HG03025 (cell line): ENCODE measurements at regions not wholly inside any gene's neighbourhood (a gene's known extent, or its start where the extent isn't known, plus 50 kb on each side); places are given as distances from the start of the nearest gene placed in this dataset.

Experiments
- ATAC-seq: cut with Tn5 transposase; IDR thresholded peaks from one replicate; pipeline ENCODE4 v1.9.1; 2021; ENCODE audit warnings: mild to moderate bottlenecking, moderate library complexity; ENCODE audit not compliant: unreplicated experiment, low FRiP score

DNA sequence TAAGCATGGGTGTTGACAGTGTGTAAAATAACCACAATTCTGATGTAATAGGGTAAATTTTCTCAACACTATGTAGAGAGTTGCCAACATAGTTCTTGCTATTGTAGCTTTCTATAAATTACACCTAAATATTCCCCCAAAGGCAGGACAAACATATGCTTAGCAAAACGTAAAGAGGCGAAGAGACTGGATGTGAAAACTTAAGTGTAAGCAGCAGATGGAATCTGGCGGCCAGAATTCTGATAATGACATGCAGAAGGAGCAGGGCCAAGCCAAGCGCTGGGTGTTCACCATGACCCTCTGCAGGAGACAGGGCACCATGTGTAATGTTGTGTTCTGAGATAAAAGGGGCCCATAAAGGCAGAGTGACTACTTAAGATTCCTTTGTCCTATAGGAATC lies 105.2 kb upstream of the ZNF521 start:
- no peak for ATAC-seq

- ATAC-seq = no peak
Measured at GRCh38 chr18:25456334-25457010, 104.5 kb upstream of the ZNF521 start.

DNA sequence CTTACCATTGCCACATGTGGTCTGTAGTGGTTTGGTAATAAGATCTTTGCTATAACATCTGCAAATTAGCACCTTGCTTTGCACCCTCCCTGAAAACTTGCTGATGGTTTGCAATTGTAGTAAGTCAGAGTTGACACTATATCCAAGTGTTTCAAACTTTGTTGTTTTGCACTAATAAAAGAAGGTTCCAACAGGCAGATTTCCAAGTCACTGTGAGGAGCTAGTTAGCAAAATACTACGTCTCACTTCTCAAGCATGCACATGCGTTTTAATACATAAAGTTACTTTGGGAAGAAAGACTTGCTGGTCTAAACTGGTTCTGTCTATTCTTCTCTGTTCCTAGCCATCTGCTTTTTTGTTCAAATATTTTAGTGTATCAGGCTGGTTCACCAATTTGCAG lies 103.7 kb upstream of the ZNF521 start:
- ATAC-seq = no peak

- no peak for ATAC-seq
Measured at GRCh38 chr18:25455159-25455558, 103.2 kb upstream of the ZNF521 start.

DNA sequence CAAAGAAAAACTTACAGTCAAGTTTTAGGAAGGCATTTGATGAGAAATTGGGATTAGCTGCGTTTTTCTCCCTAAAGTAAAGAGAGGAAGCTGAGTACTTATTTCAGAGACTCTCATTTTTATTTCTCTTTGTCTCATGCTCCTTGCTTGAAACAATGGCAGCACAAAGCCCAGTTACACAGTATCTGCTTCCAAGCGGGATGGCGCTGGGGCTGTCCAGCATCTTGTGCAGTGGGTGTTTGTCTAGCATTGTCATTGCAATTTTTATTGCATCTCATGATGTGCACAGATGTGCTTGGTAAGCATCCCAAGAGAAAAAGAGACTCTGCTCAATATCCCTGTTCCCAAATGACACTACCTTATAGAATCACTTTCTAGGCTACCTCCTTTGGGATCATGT lies 102.8 kb upstream of the ZNF521 start:
- ATAC-seq = no peak

DNA sequence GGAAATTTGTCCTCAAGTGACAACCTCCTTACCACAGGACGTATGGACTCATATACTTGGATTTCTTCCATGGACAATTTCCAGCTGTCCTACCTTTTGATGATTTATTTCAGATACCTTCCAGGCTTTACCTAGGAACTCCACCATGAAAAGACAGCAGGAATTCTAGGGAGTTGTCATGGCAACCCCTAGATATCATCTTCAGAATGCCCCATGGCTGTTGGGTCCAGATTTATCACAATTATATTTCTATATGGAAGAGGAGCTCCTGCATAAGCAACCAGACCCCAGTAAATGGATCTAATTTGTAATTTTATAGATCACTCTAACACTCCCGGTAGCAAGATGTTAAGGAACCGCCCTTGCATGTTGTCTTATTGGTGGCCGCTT lies 102.3 kb upstream of the ZNF521 start:
- no peak for ATAC-seq

DNA sequence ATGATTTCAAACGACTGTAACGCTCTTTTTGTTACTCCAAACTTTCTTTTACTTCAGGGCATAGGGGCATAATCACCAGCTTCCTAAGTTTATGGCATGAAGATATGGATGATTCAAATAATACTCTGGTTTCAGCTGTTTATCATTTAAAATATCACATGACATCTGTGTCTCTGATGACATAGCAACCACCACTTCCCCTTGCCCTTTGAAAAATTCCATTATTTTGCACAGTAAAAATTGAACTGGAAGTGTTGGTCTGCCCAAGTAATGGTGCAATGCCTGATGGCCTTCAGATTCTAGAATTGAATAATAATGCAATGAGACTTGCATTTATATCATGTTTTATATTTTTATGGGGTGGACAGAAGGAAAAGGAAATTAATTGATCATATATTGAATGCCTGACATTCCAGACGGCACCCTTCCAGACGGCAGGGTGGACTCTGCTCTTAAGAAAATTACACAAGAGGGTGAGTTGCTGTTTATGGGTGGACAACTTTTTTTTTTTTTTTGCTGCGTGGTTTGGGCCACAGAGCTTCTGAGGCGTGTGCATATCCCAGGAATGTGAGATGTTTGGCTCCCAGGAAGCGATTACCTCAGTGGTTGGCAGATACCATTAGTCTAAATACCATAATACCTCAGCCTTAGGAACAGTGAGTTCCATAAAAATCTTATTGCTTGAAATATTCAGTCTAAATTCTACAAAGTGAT lies 101.7 kb upstream of the ZNF521 start:
- no peak for ATAC-seq

DNA sequence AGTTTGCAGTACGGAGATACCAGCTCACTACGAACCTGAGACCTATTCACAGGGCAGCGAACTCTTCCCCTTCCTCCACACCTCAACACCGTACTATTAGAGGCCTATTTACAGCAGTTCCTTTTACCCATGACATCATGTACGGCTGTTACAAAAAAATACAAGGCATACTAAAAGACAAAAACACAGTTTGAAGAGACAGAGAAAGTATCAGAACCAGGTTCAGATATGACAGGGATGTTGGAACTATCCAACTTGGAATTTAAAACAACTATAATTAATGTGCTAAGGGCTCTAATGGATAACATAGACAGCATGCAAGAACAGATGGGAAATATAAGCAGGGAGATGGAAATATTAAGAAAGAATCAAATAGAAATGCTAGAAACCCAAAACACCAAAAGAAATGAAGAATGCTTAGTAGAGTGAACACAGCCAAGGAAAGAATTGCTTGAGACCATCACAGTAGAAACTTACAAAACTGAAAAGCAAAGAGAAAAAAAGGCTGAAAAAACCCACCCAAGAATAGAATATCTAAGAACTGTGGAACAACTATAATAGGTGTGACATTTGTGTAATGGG lies 99.2 kb upstream of the ZNF521 start:
- ATAC-seq = no peak

DNA sequence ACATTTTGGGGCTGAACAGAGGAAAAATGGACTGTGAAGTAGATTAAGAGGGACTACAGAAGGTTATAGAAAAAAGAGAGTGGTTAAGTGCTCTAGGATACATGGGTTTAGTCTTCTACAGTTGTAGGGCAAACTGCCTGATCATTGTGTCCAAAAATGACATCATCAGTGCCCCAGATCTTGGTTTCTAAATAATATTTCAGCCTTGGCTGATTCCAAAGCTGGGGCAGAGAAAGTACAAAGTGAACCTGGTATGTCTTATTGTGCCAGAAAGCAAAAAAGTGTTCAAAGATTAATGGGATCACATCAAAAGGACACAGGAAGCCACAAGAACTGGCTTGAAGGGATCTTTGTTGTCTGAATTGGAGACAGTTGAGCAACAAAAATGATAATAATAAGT lies 97.1 kb upstream of the ZNF521 start:
- no peak for ATAC-seq

- no peak for ATAC-seq
Measured at GRCh38 chr18:25446972-25447371, 95.0 kb upstream of the ZNF521 start.

DNA sequence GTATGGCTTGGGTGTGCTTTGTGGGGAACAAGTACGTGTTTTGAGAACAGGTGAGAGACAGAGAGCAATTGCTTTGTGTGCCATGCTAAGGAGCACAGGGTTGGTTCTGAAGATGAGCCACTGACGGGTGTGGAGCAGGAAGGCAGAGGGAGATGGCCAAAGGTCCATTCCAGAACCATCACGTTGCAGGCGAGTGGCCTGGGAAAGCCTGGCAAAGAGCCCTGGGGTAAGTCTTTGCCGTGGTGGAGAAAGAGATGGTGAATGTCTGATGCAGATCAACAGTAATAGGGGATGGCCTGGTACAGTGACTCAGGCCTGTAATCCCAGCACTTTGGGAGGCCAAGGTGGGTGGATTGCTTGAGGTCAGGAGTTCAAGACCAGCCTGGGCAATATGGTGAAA lies 93.5 kb upstream of the ZNF521 start:
- ATAC-seq = no peak

- no peak for ATAC-seq
Measured at GRCh38 chr18:25443776-25444175, 91.8 kb upstream of the ZNF521 start.

DNA sequence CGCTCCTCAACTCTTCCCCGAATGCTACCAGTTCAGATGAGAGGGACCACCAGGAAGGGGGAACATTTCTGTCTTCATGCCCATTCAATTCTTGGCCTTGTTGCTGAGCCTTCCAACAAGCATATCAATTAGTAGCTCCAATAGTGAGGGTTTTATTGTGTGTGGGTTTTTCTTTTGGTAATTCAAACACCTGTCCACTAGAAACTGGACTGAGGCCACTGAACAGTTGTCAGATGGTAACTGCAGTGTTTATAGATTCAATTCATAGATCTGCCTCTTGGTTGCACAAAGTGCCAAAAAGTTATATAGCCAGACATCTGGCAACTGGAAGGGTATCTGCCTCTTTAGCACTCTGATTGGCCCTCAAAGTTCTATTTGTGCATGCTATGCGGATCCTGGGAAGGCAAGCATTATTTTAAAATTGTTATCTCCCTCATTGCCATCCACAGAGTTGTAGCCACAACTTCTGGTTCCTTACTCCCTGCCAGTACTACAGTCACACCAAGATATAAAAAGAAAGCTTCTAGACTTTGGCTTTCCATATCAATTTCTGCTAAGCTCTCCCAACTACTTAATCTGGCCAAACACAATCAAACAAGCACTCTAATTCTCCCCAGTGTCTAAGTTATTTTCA lies 83.3 kb upstream of the ZNF521 start:
- no peak for ATAC-seq

- no peak for ATAC-seq
Measured at GRCh38 chr18:25434745-25435144, 82.8 kb upstream of the ZNF521 start.

- no peak for ATAC-seq
Measured at GRCh38 chr18:25433590-25433989, 81.6 kb upstream of the ZNF521 start.

GRCh38 chr18:25425024-25425423 lies 73.1 kb upstream of the ZNF521 start:
- ATAC-seq = no peak

DNA sequence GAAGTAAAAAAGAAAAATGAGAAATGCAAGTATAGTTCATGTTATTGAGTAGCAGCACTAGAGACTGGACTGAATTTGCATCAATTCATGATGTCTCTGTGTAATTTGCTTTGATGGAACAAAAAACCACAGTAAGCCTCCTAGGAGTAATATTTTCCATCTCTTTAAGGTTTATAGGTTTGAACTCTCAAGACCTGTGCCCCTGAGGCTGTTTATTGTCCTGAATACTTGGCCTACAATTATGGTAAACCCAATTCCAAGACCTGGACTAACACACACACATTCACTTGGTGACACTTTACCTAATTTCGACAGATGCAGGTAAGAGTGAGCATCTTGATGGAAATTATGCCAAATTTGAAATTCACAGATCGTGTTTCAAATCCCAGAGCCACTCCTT lies 71.8 kb upstream of the ZNF521 start:
- no peak for ATAC-seq

DNA sequence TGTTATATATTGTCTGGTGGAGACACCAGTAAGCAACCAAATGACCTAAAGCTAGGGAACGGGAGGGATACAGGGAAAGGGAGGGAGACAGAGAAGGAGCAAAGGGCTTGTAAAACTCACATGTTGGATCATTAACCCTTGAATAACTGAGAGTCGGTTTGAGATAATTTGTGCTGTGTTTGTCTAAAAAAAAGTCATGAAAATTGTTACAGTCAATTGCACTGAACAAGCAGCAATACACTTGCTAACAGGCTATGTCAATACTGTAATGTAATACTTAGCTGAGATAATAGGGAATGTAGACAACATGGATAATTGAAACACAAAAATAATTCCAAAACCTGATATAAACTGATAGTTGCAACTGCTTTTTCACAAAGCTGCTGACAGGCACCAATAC lies 71.3 kb upstream of the ZNF521 start:
- ATAC-seq = no peak

DNA sequence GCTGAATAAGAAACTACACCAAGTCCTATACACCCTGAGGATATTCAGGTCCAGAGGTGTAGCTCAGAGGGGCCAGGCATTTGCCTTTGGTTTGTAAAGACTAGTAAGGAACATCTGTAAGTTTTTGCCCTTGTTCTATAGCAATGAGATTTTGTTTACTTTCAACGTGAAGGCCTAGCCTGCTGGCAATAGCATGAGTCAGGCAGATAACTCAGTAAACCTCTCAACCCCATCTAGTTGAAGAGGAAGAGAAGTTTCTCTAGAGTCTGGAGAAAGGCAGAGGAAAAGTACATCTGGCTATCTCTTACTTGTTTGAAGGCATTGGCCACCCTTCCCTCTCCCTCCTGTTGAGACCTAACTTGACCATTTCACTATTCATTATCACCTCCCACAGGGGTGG lies 70.3 kb upstream of the ZNF521 start:
- no peak for ATAC-seq

GRCh38 chr18:25420077-25420825 lies 68.3 kb upstream of the ZNF521 start:
- no peak for ATAC-seq

- no peak for ATAC-seq
Measured at GRCh38 chr18:25416374-25416773, 64.4 kb upstream of the ZNF521 start.
